K562 (cell line): ENCODE measurements at regions not wholly inside any gene's neighbourhood (a gene's known extent, or its start where the extent isn't known, plus 50 kb on each side); places are given as distances from the start of the nearest gene placed in this dataset.

Experiments
- DEAF1 ChIP-seq: fragments of 450-650 bp; formaldehyde crosslinking; IDR thresholded peaks from 2 replicates; pipeline ENCODE4 v1.4.0; 2020; ENCODE audit warnings: mild to moderate bottlenecking, moderate library complexity
- GABPB1 ChIP-seq: sonication (generic); formaldehyde crosslinking; IDR thresholded peaks from 2 replicates; pipeline ENCODE4 v1.8.0; 2022; ENCODE audit warnings: mild to moderate bottlenecking, missing genetic modification reagents
- HBP1 ChIP-seq: fragments of 450-650 bp; formaldehyde crosslinking; IDR thresholded peaks from 2 replicates; pipeline ENCODE4 v1.4.0; 2022; ENCODE audit warnings: missing genetic modification characterization
- NR2F6 ChIP-seq: fragments of 450-650 bp; formaldehyde crosslinking; IDR thresholded peaks from 2 replicates; pipeline ENCODE4 v1.4.0; 2020; ENCODE audit warnings: mild to moderate bottlenecking
- USF1 ChIP-seq: sonication (generic); formaldehyde crosslinking; IDR thresholded peaks from 2 replicates; pipeline ENCODE4 v1.9.0; 2022; ENCODE audit warnings: mild to moderate bottlenecking, missing genetic modification reagents
- ZBTB8A ChIP-seq: fragments of 450-650 bp; IDR thresholded peaks from 2 replicates; pipeline ENCODE4 v1.6.1; 2018; ENCODE audit warnings: mild to moderate bottlenecking, moderate library complexity; ENCODE audit not compliant: partially characterized antibody
- ZNF318 ChIP-seq, 2 experiments: fragments of 450-650 bp; IDR thresholded peaks; 2 replicates each; pipeline ENCODE4 v1.6.1; 2016; ENCODE audit warnings: mild to moderate bottlenecking in 2 of 2, borderline replicate concordance in 1 of 2, low read depth in 1 of 2, moderate library complexity in 1 of 2
- ZNF780A ChIP-seq: fragments of 250-450 bp; sonication (Bioruptor Pico); IDR thresholded peaks from 2 replicates; pipeline ENCODE4 v1.5.0; 2021; ENCODE audit warnings: mild to moderate bottlenecking

GRCh38 chr2:16301961-16302360 lies 361.6 kb downstream of the MYCN start (continued):
- TF ChIP-seq ZNF318 (IDR thresholded peaks at IDR 0.05; ENCODE audit: borderline replicate concordance in 1 of 2, low read depth in 1 of 2) (no peak), DEAF1 (no peak), USF1 (CRISPR knock-in tag) (no peak), ZNF780A (CRISPR knock-in tag) (no peak), ZBTB8A (no peak), HBP1 (CRISPR knock-in tag) (no peak), GABPB1 (no peak), NR2F6 (no peak)
